ENCODE measurements at regions not wholly inside any gene's neighbourhood (a gene's known extent, or its start where the extent isn't known, plus 50 kb on each side); places are given as distances from the start of the nearest gene placed in this dataset.

DNA sequence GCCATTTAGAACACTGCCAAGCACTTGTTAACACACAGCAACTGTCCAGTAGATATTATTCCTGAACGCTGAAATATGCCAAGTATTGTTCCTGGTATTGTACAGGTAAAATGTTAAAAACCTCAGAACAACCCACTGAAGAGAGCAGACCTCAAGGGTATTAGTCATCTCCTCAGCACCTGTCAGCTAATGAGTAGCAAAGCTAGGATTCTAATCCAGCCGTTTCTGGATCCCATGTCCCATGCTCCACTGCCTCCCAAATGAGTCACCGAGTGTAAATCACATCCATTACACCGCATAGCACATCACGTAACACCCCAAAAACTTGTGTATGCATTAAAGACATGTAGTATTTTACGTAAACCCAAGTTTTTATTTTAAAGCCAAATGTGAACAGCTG, 705.4 kb upstream of the TENM4 start:
- Mint-ChIP-seq H3K4me3 (ENCODE audit: unreplicated experiment) (no peak overlapping the region), H3K9me3 (ENCODE audit: unreplicated experiment) (no peaks in the 10 kb centered on the region), H3K27ac (ENCODE audit: unreplicated experiment) (no peak overlapping the region), H3K4me1 (ENCODE audit: unreplicated experiment) (no peaks in the 10 kb centered on the region), H3K27me3 (ENCODE audit: unreplicated experiment) (no peaks in the 10 kb centered on the region), H3K36me3 (ENCODE audit: low read depth, unreplicated experiment) (no peaks in the 10 kb centered on the region)
- DNase-seq (ENCODE audit: low spot score), result no peak
- TF ChIP-seq, protein P1, sequence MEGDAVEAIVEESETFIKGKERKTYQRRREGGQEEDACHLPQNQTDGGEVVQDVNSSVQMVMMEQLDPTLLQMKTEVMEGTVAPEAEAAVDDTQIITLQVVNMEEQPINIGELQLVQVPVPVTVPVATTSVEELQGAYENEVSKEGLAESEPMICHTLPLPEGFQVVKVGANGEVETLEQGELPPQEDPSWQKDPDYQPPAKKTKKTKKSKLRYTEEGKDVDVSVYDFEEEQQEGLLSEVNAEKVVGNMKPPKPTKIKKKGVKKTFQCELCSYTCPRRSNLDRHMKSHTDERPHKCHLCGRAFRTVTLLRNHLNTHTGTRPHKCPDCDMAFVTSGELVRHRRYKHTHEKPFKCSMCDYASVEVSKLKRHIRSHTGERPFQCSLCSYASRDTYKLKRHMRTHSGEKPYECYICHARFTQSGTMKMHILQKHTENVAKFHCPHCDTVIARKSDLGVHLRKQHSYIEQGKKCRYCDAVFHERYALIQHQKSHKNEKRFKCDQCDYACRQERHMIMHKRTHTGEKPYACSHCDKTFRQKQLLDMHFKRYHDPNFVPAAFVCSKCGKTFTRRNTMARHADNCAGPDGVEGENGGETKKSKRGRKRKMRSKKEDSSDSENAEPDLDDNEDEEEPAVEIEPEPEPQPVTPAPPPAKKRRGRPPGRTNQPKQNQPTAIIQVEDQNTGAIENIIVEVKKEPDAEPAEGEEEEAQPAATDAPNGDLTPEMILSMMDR (IDR thresholded peaks at IDR 0.05; ENCODE audit: unreplicated experiment), result no peak

DNA sequence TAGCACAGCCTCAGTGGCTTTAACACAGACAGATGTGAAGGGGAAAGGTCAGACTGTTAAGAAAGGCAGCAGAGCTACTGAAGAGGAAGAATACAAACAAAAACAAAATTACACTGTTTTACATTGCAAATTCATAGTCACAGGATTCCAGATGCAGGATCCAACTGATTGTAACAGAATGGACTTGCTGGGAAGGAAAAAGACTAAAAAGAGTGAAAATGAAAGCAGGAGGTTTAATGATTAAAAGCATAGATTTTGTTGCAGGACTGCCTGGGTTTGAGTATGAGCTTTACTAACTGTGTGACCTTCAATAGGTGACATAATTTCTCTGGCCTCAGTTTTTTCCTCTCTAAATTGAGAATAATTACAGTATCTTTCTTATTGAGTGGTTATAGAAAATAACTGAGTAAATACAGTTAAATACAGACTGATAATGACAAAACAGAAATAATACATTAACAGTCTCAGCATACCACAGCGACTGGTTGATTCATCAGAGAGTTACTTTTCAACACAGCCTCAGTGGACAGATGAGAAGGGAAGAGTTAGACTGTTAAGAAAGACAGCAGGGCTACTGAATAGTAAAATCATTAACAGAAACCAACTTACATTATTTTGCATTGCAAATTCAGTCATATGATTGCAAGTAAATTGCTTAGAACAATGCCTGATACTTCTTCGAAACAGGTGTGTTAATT, 704.2 kb upstream of the TENM4 start:
- H3K36me3 Mint-ChIP-seq (ENCODE audit: low read depth, unreplicated experiment), result no peaks in the 10 kb centered on the region
- H3K4me1 Mint-ChIP-seq (ENCODE audit: unreplicated experiment), result no peaks in the 10 kb centered on the region
- TF ChIP-seq, protein P1 (IDR thresholded peaks at IDR 0.05; ENCODE audit: unreplicated experiment), result no peak
- no peak for DNase-seq (ENCODE audit: low spot score)
- H3K9me3 Mint-ChIP-seq (ENCODE audit: unreplicated experiment), result no peaks in the 10 kb centered on the region
- no peak overlapping the region for H3K27ac Mint-ChIP-seq (ENCODE audit: unreplicated experiment)
- H3K27me3 Mint-ChIP-seq (ENCODE audit: unreplicated experiment), result no peaks in the 10 kb centered on the region
- no peak overlapping the region for H3K4me3 Mint-ChIP-seq (ENCODE audit: unreplicated experiment)

DNA sequence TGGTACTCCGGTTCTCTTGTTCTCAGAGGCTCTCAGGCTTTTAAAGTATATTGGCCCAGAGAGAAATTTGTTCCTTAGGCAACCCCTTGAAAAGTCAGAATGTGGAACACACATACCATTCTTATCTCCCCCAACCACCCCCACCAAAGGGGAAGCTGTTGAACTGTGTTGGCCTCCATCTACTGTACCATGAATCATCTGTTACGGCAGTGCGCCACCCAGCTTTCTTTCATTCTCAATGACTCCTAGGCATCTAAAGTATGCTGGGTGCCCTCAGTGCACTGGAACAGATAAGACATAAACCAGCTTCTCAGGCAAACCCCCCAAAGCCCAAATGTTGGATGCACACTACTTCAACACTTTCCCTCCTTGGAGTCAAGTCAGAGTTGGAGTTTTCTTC, 696.2 kb upstream of the TENM4 start:
- H3K9me3 Mint-ChIP-seq (ENCODE audit: unreplicated experiment), result no peaks in the 10 kb centered on the region
- H3K27ac Mint-ChIP-seq (ENCODE audit: unreplicated experiment), result no peak overlapping the region
- no peaks in the 10 kb centered on the region for H3K27me3 Mint-ChIP-seq (ENCODE audit: unreplicated experiment)
- H3K36me3 Mint-ChIP-seq (ENCODE audit: low read depth, unreplicated experiment), result no peaks in the 10 kb centered on the region
- H3K4me1 Mint-ChIP-seq (ENCODE audit: unreplicated experiment), result no peaks in the 10 kb centered on the region
- no peak overlapping the region for H3K4me3 Mint-ChIP-seq (ENCODE audit: unreplicated experiment)
- TF ChIP-seq, protein P1 (IDR thresholded peaks at IDR 0.05; ENCODE audit: unreplicated experiment), result no peak
- no peak for DNase-seq (ENCODE audit: low spot score)

DNA sequence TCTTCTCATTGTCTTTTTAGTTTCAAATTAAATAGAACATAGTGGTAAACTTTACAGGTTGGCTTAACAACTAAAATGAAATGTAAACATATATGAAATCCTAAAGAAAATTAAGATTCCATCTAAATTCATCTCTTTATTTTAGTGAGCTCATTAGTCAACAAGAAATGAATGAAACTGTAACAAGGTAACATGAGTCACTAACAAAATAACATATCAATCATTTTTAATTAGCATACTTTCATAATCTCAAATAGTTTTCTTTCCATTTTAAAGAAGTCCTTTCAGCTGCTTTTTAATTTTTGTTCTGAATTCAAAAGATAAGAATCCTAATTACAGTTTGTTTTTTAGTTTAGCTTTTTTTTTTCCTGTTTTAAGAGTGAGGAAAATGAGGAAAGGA, 688.6 kb upstream of the TENM4 start:
- H3K27me3 Mint-ChIP-seq (ENCODE audit: unreplicated experiment), result peaks cover 1% of the 10 kb centered on the region
- no peaks in the 10 kb centered on the region for H3K9me3 Mint-ChIP-seq (ENCODE audit: unreplicated experiment)
- no peaks in the 10 kb centered on the region for H3K36me3 Mint-ChIP-seq (ENCODE audit: low read depth, unreplicated experiment)
- H3K27ac Mint-ChIP-seq (ENCODE audit: unreplicated experiment), result no peak overlapping the region
- no peaks in the 10 kb centered on the region for H3K4me1 Mint-ChIP-seq (ENCODE audit: unreplicated experiment)
- TF ChIP-seq, protein P1 (IDR thresholded peaks at IDR 0.05; ENCODE audit: unreplicated experiment), result no peak
- DNase-seq (ENCODE audit: low spot score), result no peak
- no peak overlapping the region for H3K4me3 Mint-ChIP-seq (ENCODE audit: unreplicated experiment)

DNA sequence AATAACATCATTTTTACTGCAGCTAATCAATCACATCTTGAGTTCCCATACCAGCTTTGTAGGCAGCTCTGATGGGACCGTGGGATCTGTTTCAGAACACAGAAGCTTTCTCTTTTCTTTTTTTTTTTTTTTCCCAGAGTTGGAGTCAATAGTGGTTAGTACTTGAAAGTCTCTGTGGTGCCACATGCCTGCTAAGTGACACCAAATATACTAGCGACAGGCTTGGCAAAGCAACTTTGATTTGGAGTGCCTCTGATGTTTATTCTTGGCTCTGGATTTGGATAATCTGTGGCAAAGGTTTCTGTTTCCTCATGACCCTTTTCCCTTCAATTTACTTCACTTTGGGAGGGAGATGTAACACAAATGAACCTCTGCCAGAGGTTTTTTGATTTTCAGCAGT, 681.4 kb upstream of the TENM4 start:
- no peak for DNase-seq (ENCODE audit: low spot score)
- Mint-ChIP-seq H3K4me3 (ENCODE audit: unreplicated experiment) (no peak overlapping the region), H3K36me3 (ENCODE audit: low read depth, unreplicated experiment) (no peaks in the 10 kb centered on the region), H3K27me3 (ENCODE audit: unreplicated experiment) (peaks cover 3% of the 10 kb centered on the region), H3K9me3 (ENCODE audit: unreplicated experiment) (no peaks in the 10 kb centered on the region), H3K4me1 (ENCODE audit: unreplicated experiment) (peaks cover 5% of the 10 kb centered on the region), H3K27ac (ENCODE audit: unreplicated experiment) (no peak overlapping the region)
- TF ChIP-seq, protein P1 (IDR thresholded peaks at IDR 0.05; ENCODE audit: unreplicated experiment), result no peak
